Hematopoietic multipotent progenitor cell treated with erythropoietin and hydrocortisone succinate and interleukin-3 and kit ligand, for 4 days (in vitro differentiated cells): ENCODE measurements at regions not wholly inside any gene's neighbourhood (a gene's known extent, or its start where the extent isn't known, plus 50 kb on each side); places are given as distances from the start of the nearest gene placed in this dataset.

Source experiments
- DNase-seq: peaks from one replicate; pipeline ENCODE4 v3.0.0-alpha.2; 2015

- DNase-seq = no peak
Measured at GRCh38 chr4:157447195-157447594, 226.7 kb downstream of the GRIA2 start.

GRCh38 chr4:157444014-157444413 is 223.5 kb downstream of the GRIA2 start:
- DNase-seq = no peak

GRCh38 chr4:157443537-157443936 is 223.0 kb downstream of the GRIA2 start:
- no peak for DNase-seq

- no peak for DNase-seq
Measured at GRCh38 chr4:157425897-157426296, 205.4 kb downstream of the GRIA2 start.

GRCh38 chr4:157423526-157424020 is 203.0 kb downstream of the GRIA2 start:
- no peak for DNase-seq

DNA sequence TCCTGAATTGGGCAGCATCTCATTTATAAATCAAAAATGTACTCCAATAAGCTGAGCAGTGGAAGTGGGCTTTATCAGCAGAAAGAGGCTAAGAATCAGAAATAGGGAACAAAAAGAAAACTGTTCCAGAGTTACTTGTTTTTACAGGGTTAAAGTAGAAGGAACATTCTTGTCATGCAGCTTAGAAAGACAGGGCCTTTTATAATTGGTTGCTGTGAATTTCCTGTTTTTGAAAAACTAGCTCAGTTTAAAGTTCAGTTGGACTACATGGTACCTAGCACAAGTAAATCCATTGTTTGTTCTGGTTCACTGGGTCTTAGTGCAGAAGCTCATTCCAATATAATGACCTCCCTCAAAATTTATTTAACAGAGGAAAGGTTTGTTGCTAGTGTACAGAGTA is 200.8 kb downstream of the GRIA2 start:
- DNase-seq = no peak
